OCI-M1 (cell line): ENCODE measurements at regions not wholly inside any gene's neighbourhood (a gene's known extent, or its start where the extent isn't known, plus 50 kb on each side); places are given as distances from the start of the nearest gene placed in this dataset.

Experiments used
- DNase-seq: peaks from one replicate; lab custom pipeline; 2025; lab: John Stamatoyannopoulos, UW

- DNase-seq = peak; percentile 33
Measured at GRCh38 chr12:90129366-90130030, 420.9 kb upstream of the ATP2B1 start.

GRCh38 chr12:90128526-90128925 lies 419.9 kb upstream of the ATP2B1 start:
- no peak for DNase-seq

GRCh38 chr12:90126125-90126524 lies 417.5 kb upstream of the ATP2B1 start:
- DNase-seq = no peak

GRCh38 chr12:90124914-90125313 lies 416.3 kb upstream of the ATP2B1 start:
- no peak for DNase-seq

GRCh38 chr12:90124289-90124688 lies 415.7 kb upstream of the ATP2B1 start:
- peak; percentile 3 for DNase-seq

GRCh38 chr12:90122681-90123080 lies 414.0 kb upstream of the ATP2B1 start:
- DNase-seq = no peak

GRCh38 chr12:90120627-90121026 lies 412.0 kb upstream of the ATP2B1 start:
- DNase-seq = no peak

GRCh38 chr12:90112666-90113065 lies 404.0 kb upstream of the ATP2B1 start:
- DNase-seq = no peak

GRCh38 chr12:90111791-90112580 lies 403.3 kb upstream of the ATP2B1 start:
- no peak for DNase-seq

- no peak for DNase-seq
Measured at GRCh38 chr12:90106568-90106967, 397.9 kb upstream of the ATP2B1 start.

- DNase-seq = peak; percentile 66
Measured at GRCh38 chr12:90102957-90103652, 394.5 kb upstream of the ATP2B1 start.

- no peak for DNase-seq
Measured at GRCh38 chr12:90100579-90100978, 391.9 kb upstream of the ATP2B1 start.

- DNase-seq = no peak
Measured at GRCh38 chr12:90099288-90099687, 390.6 kb upstream of the ATP2B1 start.

GRCh38 chr12:90098132-90098779 lies 389.6 kb upstream of the ATP2B1 start:
- no peak for DNase-seq

GRCh38 chr12:90091809-90092208 lies 383.2 kb upstream of the ATP2B1 start:
- DNase-seq = no peak

- DNase-seq = peak; percentile 81
Measured at GRCh38 chr12:90090929-90091651, 382.5 kb upstream of the ATP2B1 start.

GRCh38 chr12:90086281-90086680 lies 377.6 kb upstream of the ATP2B1 start:
- no peak for DNase-seq

GRCh38 chr12:90085494-90086274 lies 377.0 kb upstream of the ATP2B1 start:
- DNase-seq = no peak

- no peak for DNase-seq
Measured at GRCh38 chr12:90084018-90084417, 375.4 kb upstream of the ATP2B1 start.

GRCh38 chr12:90080616-90081015 lies 372.0 kb upstream of the ATP2B1 start:
- DNase-seq = no peak
